ENCODE measurements at regions not wholly inside any gene's neighbourhood (a gene's known extent, or its start where the extent isn't known, plus 50 kb on each side); places are given as distances from the start of the nearest gene placed in this dataset.
"Not testable (repeated sequence)": the region's sequence is repeated elsewhere in the genome, so short reads cannot be mapped to it uniquely, and the experiment has no call there.

DNA sequence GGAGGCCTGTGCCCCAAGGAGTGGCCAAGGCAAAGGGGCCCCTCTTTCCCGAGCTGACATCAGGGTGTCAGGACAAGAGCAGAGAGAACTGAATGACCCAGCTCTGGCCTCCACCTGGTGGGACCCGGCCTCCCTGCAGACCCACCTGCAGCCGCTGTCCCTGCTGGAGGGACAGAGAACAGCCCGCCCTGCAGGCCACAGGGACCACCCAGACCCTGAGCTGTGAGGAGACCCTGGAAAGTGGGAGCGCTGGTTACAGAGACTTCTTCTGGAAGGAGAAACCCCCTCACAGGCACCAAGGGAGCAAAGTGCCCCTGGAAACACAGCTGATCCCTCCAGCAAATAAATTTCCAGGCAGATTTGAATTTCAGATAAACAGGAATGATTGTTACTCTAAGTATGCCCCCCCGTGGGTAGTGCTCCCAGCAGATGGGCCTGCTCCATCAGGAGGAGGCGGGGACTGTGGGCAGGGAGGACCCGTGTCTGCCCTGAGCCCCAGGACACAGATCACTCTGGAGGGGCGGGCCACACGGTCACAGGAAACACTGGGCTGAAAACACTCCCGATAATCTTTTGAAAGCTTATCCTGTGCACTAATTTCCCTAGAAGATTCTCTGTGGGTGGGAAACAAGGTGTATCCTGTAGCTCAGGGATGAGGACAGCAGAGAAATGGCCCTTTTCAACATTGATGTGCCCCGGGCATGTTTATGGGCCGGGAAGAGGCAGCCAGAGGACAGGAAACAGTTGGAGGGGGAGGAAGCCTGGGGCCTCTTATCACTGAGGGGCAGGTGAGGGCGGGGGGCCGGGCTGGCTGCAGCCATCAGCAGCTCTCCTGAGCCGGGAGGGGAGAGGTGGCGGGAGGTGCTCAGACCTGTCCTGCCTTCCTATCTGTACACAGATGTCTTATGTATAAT, 276.0 kb downstream of the ADGRD1 start:
- DNase-seq (ENCODE audit: low read depth): no peak
- TF ChIP-seq, protein P1, sequence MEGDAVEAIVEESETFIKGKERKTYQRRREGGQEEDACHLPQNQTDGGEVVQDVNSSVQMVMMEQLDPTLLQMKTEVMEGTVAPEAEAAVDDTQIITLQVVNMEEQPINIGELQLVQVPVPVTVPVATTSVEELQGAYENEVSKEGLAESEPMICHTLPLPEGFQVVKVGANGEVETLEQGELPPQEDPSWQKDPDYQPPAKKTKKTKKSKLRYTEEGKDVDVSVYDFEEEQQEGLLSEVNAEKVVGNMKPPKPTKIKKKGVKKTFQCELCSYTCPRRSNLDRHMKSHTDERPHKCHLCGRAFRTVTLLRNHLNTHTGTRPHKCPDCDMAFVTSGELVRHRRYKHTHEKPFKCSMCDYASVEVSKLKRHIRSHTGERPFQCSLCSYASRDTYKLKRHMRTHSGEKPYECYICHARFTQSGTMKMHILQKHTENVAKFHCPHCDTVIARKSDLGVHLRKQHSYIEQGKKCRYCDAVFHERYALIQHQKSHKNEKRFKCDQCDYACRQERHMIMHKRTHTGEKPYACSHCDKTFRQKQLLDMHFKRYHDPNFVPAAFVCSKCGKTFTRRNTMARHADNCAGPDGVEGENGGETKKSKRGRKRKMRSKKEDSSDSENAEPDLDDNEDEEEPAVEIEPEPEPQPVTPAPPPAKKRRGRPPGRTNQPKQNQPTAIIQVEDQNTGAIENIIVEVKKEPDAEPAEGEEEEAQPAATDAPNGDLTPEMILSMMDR (IDR thresholded peaks at IDR 0.05; ENCODE audit: control insufficient read depth, extremely low read depth, insufficient read depth): no peak
- no peak overlapping the region for H3K4me3 ChIP-seq (ENCODE audit: low read depth, low read length)

DNA sequence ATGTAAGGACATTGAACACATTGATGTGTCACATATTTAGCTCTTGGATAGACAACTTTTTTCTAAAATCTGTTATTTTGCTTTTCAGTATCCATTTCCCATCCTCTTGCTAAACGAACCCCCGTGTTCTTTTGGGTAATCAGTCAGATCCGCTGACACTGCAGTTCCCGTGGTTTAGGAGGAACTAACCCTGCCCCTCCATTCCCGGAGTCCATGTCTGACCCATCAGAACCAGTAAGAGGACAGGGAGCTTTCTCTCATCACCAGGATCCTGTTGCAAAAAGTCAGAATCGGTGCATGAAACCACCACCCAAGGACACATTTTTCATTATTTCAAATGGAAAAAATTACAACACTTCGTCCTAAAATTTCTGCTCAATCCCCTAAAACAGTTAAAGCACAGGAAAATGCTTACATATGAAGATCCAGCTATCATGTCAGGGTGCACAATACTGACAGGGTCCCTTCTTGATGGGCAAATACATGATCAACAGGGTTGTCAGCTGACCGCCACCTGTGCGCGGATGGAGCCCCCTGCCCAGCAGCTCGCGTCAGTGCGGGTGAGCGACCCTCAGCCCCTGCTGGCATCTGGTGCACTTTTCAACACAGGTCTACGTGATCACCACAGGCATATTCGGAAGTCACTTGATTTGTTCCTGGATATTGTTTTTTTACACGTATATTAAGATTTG, 276.8 kb downstream of the ADGRD1 start:
- TF ChIP-seq, protein P1 (IDR thresholded peaks at IDR 0.05; ENCODE audit: control insufficient read depth, extremely low read depth, insufficient read depth): no peak
- no peak for DNase-seq (ENCODE audit: low read depth)
- no peak overlapping the region for H3K4me3 ChIP-seq (ENCODE audit: low read depth, low read length)

DNA sequence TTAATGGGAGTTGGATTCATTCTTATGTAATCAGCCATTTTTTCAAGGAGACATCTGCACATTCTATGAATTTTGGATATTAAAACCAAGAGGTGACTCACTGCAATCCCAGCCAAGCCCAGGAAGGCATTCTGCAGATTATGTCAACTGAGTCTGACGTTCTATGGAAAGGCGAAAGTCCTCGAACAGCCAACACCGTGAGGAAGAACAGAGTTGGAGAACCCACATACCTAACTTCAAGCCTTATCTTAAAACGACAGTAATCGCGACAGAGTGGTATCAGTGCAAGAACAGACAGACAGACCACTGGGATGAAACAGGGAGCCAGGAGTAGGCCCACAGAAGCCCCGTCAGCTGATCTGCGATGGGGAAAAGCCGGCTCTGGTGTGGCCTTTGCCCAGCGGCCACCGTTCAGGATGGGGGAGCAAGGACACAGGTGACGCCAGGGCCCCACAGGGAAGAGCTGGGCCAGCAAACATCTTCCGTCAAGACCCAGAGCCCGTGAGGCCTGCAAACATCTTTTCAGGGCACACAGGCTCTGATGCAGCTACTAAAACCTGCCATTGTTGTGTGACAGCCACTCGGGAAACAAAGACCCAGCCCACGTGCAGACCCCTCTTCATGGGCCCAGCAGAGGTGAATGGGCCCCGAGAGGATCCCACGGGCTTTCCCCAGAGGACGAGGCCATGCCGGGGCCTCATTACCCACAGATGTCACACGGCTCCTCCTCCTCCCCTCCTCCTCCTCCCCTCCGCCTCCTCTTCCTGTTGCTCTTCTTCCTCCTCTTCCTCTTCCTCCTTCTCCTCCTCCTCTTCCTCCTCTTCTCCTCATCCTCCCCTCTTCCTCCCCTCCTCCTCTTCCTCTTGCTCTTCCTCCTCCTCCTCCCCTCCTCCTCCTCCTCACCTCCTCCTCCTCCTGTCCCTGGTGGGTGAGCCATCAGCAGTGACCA, 277.6 kb downstream of the ADGRD1 start:
- no peak for DNase-seq (ENCODE audit: low read depth)
- TF ChIP-seq, protein P1 (IDR thresholded peaks at IDR 0.05; ENCODE audit: control insufficient read depth, extremely low read depth, insufficient read depth): no peak
- no peak overlapping the region for H3K4me3 ChIP-seq (ENCODE audit: low read depth, low read length)

DNA sequence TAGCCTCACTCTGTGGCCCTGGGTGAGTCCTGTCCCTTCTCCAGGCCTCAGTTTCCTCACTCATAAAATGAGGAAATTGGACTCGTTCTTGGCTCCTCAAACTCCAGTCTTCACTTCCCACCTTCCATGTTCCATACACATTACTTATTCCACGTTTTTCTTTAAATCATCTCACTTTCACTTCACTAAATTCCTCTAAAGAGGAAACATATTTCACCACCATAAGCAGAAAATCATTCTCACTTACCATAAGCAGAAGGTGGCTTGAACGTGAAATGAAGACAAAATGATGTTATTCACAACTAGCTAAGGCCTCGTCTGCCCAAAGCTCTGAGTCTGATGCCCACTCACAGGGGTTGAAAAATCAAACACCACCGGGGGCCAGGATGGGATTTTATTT, 278.3 kb downstream of the ADGRD1 start:
- DNase-seq (ENCODE audit: low read depth): no peak
- H3K4me3 ChIP-seq (ENCODE audit: low read depth, low read length): no peak overlapping the region

DNA sequence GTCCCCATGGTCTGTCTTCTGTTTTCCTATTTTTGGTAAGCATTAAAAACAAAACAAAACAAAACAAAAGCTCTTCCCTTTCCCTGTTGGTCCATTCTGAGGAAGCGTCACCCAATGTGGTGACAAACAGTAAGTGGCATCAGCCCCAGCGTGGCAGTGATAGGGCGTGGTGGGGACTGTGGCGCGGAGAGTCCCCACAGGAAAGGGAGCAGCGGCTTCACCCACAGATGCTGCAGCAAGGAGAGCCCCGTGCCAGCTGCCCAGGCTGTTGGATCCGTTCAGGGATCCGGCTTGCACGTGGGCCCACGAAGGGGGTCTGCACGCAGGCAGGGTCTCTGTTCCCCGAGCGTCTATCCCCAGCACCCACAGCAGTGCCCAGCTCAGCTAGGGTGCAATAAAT, 279.2 kb downstream of the ADGRD1 start:
- H3K4me3 ChIP-seq (ENCODE audit: low read depth, low read length); DNase-seq (ENCODE audit: low read depth): not testable (repeated sequence)

More for the DNA sequence above, 278.3 kb downstream of the ADGRD1 start:
- TF ChIP-seq, protein P1 (IDR thresholded peaks at IDR 0.05; ENCODE audit: control insufficient read depth, extremely low read depth, insufficient read depth): no peak

DNA sequence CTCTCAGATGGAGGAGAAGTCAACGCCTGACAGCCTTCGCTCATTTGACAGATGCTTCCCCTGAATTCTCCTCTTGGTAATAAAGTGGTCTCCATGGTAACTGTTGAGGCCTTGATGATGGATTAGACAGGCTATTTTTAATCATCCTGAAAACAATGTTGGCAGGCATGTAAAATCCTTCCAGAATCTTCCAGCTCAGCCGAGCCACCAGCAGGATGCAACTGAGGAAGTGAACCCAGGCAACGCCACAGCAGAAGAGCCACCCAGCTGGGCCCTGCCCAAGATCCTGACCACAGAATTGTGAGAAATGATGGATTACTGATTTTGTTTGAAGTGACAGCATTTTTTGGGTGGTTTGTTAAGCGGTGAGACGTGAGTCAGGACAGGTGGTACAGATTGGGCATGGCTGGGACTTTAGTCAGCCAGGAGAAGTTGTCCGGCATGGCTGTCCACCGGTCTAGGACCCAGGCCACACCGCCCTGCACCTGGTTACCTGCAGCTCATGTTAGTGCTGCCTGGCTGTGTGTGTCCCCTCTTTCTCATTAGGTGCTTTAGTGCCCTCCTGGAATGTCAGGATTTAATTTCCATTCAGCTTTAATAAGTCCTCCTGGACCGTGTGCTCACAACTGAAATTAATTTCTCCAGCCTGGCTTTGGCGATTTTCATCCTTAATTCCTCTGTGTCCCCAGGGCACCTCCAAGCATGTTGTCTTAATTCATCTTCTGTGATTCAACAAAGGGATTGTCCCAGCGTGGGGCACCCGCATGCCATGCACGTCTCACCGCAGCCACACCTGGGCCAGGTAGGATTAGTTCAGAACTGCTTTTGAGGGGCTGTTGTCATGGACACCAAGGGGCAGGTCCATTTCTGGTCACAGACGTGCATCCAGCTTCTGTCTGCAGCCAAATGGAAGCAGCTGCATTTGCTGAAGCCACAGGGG, 280.4 kb downstream of the ADGRD1 start:
- not testable (repeated sequence) for DNase-seq (ENCODE audit: low read depth)

DNA sequence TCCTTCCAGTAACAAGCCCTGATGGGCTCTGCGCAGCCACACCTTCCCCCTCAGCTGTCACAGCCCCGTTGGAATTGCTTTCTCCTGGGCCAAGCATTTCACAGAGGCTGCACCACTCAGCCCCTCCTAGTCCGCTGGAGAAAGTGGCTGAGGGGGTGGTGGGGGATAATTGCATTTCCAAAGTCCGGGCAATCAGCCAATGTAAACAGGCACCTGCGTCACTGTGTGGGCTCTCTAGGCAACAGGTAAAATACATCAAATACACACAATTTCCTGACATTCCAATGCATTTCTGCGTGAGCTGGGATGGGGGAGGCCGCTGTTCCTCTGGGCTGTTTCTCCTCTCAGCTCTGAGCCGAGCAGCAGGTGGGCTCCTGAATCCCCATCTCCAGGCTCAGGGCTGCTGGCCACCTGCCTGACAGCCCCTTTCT, 281.1 kb downstream of the ADGRD1 start:
- H3K4me3 ChIP-seq (ENCODE audit: low read depth, low read length); DNase-seq (ENCODE audit: low read depth): not testable (repeated sequence)

More for the DNA sequence above, 280.4 kb downstream of the ADGRD1 start:
- not testable (repeated sequence) for H3K4me3 ChIP-seq (ENCODE audit: low read depth, low read length)

All from LNCaP clone FGC (cell line).